ENCODE measurements at regions not wholly inside any gene's neighbourhood (a gene's known extent, or its start where the extent isn't known, plus 50 kb on each side); places are given as distances from the start of the nearest gene placed in this dataset.
A peak's percentile ranks its signal among the peaks of the same experiment; 100 is the strongest.

DNA sequence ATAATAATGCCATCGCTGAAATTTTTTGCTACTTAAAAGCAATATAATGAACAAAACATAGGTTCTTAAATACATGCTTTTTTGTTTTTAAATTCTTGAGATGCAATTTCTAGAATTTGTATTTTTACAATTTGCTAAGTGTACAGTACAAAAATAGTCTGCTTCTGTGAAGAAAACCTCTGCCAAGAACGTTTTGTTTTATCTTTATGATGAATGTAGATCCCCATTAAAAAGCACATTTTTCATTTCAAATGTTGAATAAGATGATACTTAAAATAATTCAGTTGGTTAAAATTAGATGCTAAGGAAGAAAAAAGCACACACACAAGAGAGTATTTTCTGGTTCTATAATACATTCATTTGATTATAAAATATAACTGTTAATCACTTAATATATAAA is 1358.5 kb upstream of the CITED2 start:
- Mint-ChIP-seq H3K36me3 (ENCODE audit: low read depth) (no peaks in the 10 kb centered on the region), H3K9me3 (no peaks in the 10 kb centered on the region), H3K27ac (peak overlapping the region in 2 of 3 experiments; percentile 52 to 65), H3K4me3 (no peak overlapping the region), H3K4me1 (peaks cover 19% of the 10 kb centered on the region), H3K27me3 (ENCODE audit: low read depth) (no peaks in the 10 kb centered on the region)
- TF ChIP-seq, protein P1, sequence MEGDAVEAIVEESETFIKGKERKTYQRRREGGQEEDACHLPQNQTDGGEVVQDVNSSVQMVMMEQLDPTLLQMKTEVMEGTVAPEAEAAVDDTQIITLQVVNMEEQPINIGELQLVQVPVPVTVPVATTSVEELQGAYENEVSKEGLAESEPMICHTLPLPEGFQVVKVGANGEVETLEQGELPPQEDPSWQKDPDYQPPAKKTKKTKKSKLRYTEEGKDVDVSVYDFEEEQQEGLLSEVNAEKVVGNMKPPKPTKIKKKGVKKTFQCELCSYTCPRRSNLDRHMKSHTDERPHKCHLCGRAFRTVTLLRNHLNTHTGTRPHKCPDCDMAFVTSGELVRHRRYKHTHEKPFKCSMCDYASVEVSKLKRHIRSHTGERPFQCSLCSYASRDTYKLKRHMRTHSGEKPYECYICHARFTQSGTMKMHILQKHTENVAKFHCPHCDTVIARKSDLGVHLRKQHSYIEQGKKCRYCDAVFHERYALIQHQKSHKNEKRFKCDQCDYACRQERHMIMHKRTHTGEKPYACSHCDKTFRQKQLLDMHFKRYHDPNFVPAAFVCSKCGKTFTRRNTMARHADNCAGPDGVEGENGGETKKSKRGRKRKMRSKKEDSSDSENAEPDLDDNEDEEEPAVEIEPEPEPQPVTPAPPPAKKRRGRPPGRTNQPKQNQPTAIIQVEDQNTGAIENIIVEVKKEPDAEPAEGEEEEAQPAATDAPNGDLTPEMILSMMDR (IDR thresholded peaks at IDR 0.05; ENCODE audit: unreplicated experiment in 3 of 3): no peak

DNA sequence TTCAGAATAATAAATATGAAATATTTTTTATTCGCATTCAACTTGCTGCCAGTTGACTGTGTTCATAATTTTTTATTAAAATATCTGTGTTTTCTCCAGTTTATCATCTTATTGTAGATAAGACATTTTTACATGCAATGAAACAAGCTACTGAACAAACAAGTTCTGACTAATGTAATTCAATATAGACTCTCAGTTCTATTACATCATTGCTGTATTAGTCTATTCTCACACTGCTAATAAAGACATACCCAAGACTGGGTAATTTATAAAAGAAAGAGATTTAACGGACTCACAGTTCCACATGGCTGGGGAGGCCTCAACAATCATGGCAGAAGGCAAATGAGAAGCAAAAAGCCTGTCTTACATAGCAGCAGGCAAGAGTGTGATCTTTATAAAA is 1357.7 kb upstream of the CITED2 start:
- peaks cover 19% of the 10 kb centered on the region for H3K4me1 Mint-ChIP-seq
- TF ChIP-seq, protein P1 (IDR thresholded peaks at IDR 0.05; ENCODE audit: unreplicated experiment in 3 of 3): no peak
- no peaks in the 10 kb centered on the region for H3K36me3 Mint-ChIP-seq (ENCODE audit: low read depth)
- no peak overlapping the region for H3K4me3 Mint-ChIP-seq
- H3K9me3 Mint-ChIP-seq: no peaks in the 10 kb centered on the region
- no peaks in the 10 kb centered on the region for H3K27me3 Mint-ChIP-seq (ENCODE audit: low read depth)
- no peak overlapping the region for H3K27ac Mint-ChIP-seq

DNA sequence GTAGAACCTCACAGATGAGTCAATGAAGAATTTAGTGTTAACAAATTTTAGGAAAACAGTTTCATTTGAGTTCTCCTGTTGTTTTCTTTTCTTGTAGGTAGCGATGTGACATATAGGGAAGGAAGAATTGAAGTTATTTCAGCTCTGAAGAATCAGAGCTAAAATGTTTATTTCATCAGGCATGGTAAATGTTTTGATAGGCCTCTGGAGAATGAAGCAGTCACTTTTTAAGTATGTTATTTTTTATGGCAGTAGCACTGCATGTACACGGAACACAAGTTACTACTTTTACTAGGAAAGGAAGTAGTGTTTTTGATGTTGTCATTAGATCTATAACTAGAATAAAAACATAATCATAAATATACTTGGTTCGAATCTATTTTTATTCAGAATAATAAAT is 1357.3 kb upstream of the CITED2 start:
- peak overlapping the region in 1 of 3 experiments; percentile 14 for H3K27ac Mint-ChIP-seq
- TF ChIP-seq, protein P1 (IDR thresholded peaks at IDR 0.05; ENCODE audit: unreplicated experiment in 3 of 3): no peak
- no peaks in the 10 kb centered on the region for H3K27me3 Mint-ChIP-seq (ENCODE audit: low read depth)
- no peak overlapping the region for H3K4me3 Mint-ChIP-seq
- no peaks in the 10 kb centered on the region for H3K9me3 Mint-ChIP-seq
- no peaks in the 10 kb centered on the region for H3K36me3 Mint-ChIP-seq (ENCODE audit: low read depth)
- peaks cover 19% of the 10 kb centered on the region for H3K4me1 Mint-ChIP-seq

DNA sequence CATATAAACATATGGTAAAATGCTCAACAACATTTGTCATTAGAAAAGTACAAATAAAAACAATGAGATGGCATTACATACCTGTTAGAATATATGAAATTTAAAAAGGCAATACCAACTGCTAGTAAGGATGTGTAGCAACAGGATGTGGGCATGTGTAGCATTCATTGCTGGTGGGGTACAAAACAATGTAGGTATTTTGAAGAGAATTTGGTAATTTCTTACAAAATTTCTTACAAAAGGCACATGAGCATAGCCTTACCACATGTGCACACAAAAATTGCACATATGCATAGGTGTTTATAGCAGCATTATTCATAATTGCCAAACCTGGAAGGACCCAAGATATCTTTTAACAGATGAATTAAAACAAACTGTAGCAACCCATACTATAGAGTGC is 1355.1 kb upstream of the CITED2 start:
- no peaks in the 10 kb centered on the region for H3K36me3 Mint-ChIP-seq (ENCODE audit: low read depth)
- TF ChIP-seq, protein P1 (IDR thresholded peaks at IDR 0.05; ENCODE audit: unreplicated experiment in 3 of 3): no peak
- no peak overlapping the region for H3K27ac Mint-ChIP-seq
- no peak overlapping the region for H3K4me3 Mint-ChIP-seq
- H3K4me1 Mint-ChIP-seq: peaks cover 11% of the 10 kb centered on the region
- no peaks in the 10 kb centered on the region for H3K27me3 Mint-ChIP-seq (ENCODE audit: low read depth)
- peaks cover 8% of the 10 kb centered on the region for H3K9me3 Mint-ChIP-seq

DNA sequence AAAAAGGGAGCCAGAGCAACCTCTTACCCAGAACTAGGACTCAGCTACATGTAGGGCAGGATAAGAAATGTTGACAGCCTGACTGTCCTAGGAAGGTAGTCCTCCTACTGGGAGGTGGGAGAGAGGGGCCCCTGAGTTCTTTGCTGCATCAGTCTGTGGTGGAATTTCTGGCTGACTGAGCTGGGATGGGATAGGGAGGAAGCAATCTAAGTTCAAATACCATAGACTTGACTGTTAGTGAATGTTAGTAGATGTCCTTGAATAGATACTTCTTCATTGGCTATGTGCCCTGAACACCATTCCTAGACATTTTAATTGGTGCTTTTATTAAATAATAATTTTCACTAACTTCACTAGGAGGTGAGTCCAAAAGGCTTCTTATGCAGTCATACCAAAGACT is 1343.6 kb upstream of the CITED2 start:
- Mint-ChIP-seq H3K27ac (no peak overlapping the region), H3K4me3 (no peak overlapping the region), H3K36me3 (ENCODE audit: low read depth) (no peaks in the 10 kb centered on the region), H3K9me3 (peaks cover 5% of the 10 kb centered on the region), H3K27me3 (ENCODE audit: low read depth) (no peaks in the 10 kb centered on the region), H3K4me1 (no peaks in the 10 kb centered on the region)
- TF ChIP-seq, protein P1 (IDR thresholded peaks at IDR 0.05; ENCODE audit: unreplicated experiment in 3 of 3): no peak

DNA sequence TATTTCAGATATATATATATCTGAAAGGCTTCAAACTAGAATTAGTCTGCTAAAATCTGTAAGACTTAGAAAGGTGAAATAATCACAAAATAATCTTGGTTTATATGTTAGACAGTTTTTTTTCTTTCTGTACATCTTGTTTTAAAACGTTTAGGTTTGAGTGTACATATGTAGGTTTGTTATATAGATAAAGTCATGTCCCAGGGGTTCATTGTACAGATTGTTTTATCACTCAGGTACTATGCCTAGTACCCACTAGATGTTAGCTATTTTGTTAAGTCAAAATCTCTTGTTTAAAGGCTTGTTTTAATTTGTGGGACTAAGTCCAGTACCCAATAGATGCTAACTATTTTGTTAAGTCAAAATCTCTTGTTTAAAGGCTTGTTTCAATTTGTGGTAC is 1339.0 kb upstream of the CITED2 start:
- TF ChIP-seq, protein P1 (IDR thresholded peaks at IDR 0.05; ENCODE audit: unreplicated experiment in 3 of 3): no peak
- H3K36me3 Mint-ChIP-seq (ENCODE audit: low read depth): no peaks in the 10 kb centered on the region

More for the DNA sequence above, 1339.0 kb upstream of the CITED2 start:
- no peaks in the 10 kb centered on the region for H3K27me3 Mint-ChIP-seq (ENCODE audit: low read depth)
- H3K4me3 Mint-ChIP-seq: no peak overlapping the region
- peaks cover 7% of the 10 kb centered on the region for H3K9me3 Mint-ChIP-seq
- H3K4me1 Mint-ChIP-seq: peaks cover 3% of the 10 kb centered on the region
- H3K27ac Mint-ChIP-seq: no peak overlapping the region

Data from nephron (organoid).